Activated naive CD8-positive, alpha-beta T cell treated with anti-CD3 and anti-CD28 coated beads for 36 hours (primary cell): ENCODE measurements at regions not wholly inside any gene's neighbourhood (a gene's known extent, or its start where the extent isn't known, plus 50 kb on each side); places are given as distances from the start of the nearest gene placed in this dataset.

Source experiments
- DNase-seq: peaks from one replicate; pipeline ENCODE4 v3.0.0; 2021
- H3K27ac Mint-ChIP-seq: one replicate; pipeline ENCODE4 v1.8.0; 2022; ENCODE audit warnings: mild to moderate bottlenecking, moderate library complexity, mixed read lengths
- H3K27me3 Mint-ChIP-seq: one replicate; pipeline ENCODE4 v1.8.0; 2022; ENCODE audit warnings: mild to moderate bottlenecking, mixed read lengths
- H3K36me3 Mint-ChIP-seq: one replicate; pipeline ENCODE4 v1.8.0; 2021; ENCODE audit warnings: mild to moderate bottlenecking, mixed read lengths
- H3K4me1 Mint-ChIP-seq: one replicate; pipeline ENCODE4 v1.8.0; 2021; ENCODE audit warnings: mixed read lengths
- H3K4me3 Mint-ChIP-seq: one replicate; pipeline ENCODE4 v1.8.0; 2022; ENCODE audit warnings: mild to moderate bottlenecking, moderate library complexity, mixed read lengths
- H3K9me3 Mint-ChIP-seq: one replicate; pipeline ENCODE4 v1.8.0; 2022; ENCODE audit warnings: mixed read lengths

DNA sequence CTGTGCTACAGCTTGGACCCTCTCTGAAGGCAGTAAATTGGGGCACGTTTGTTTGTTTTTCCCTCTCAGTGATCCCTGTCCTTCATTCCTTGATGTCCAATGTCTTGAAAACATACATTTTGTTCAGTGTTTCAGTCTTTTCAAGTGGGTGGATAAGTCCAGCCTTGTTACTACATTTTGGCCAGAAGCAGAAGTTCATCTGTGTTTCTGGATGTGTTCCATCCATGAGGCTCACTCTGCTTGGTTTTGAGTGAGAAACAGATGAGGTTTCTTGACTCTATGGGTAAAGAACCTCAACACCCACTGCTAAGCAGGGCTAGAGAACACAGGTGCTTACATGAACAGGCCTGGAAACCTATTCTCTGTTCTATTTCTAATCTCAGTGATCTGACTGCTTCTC is 74.5 kb upstream of the RFX8 start:
- Mint-ChIP-seq H3K4me3 (no peak overlapping the region), H3K4me1 (peaks cover 14% of the 10 kb centered on the region), H3K27me3 (no peaks in the 10 kb centered on the region), H3K36me3 (no peaks in the 10 kb centered on the region), H3K9me3 (no peaks in the 10 kb centered on the region), H3K27ac (no peak overlapping the region)
- DNase-seq, result no peak

DNA sequence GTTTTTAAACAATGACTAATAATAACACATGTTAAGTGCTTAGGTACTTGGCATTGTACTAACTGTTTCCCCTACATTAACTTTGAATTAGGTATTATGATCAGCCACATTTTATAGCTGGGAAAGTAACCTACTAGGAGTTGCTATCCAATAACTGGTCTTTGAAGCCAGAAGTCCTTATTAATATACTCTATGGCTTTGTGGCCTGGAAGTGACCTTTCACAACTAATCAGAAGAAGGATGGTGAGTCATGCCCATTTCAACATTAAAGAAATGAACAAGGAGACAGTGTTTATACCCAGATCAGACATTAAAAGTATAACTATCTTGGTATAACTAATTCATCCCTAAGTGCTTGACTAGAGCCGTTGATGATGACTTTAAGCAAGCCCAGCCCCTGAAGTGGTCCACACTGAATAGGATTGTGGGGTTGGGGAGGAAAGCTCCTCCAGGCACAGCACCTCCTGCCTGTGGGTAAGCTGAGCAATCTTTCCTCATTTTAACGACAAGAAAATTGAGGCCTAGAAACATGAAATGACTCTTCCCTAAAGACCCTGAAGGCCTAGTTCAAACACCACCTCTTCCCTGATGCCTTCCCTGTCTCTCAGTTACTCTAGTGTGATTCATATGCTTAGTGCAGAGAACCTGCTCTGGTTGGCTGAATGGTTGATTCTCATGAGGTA is 71.6 kb upstream of the RFX8 start:
- Mint-ChIP-seq H3K36me3 (no peaks in the 10 kb centered on the region), H3K4me1 (peaks cover 7% of the 10 kb centered on the region), H3K27ac (no peak overlapping the region), H3K27me3 (no peaks in the 10 kb centered on the region), H3K4me3 (no peak overlapping the region), H3K9me3 (peaks cover 4% of the 10 kb centered on the region)
- no peak for DNase-seq

DNA sequence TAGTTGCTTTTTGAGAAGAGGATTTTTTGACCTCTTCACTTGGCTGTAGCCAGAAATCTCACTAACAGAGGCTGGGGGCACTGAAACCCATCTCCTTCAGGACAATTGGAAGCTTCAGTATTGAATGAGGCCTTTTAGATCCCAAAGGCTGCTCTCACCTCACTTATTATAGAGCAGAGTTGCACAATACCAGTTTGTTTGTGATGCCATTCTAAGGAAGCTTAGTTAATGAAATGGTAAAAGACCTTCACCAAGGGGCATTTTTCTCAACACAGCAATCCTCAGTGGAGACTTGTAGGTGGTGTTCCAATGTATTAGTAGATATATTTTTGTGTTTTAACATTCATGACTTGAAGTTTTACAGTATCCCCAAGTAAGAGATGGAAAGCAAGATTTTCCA is 71.0 kb upstream of the RFX8 start:
- Mint-ChIP-seq H3K27ac (no peak overlapping the region), H3K4me1 (peaks cover 2% of the 10 kb centered on the region), H3K9me3 (peaks cover 4% of the 10 kb centered on the region)

DNA sequence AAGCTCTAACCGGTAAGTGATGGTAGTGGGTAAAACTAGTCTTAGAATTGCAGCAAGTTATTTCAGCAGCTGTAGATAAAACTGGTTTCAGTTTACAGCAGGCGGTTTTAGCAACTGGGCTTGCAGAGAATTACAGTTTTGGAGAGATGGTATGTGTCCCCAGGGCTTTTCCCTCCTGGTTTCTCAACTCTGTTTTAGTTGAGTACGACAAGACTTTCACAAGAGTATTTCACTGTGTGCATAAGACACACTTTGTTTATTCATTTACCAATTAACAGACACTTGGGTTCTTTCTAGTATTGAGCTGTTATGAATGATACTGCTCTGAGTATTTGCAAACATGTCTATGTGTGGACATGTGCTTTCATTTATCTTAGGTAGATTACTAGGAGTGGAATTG is 65.6 kb upstream of the RFX8 start:
- peaks cover 4% of the 10 kb centered on the region for H3K9me3 Mint-ChIP-seq
- H3K27me3 Mint-ChIP-seq, result no peaks in the 10 kb centered on the region
- H3K36me3 Mint-ChIP-seq, result no peaks in the 10 kb centered on the region
- no peak overlapping the region for H3K27ac Mint-ChIP-seq
- no peak for DNase-seq
- no peaks in the 10 kb centered on the region for H3K4me1 Mint-ChIP-seq
- H3K4me3 Mint-ChIP-seq, result no peak overlapping the region

More for the DNA sequence above, 71.0 kb upstream of the RFX8 start:
- H3K4me3 Mint-ChIP-seq, result no peak overlapping the region
- H3K36me3 Mint-ChIP-seq, result no peaks in the 10 kb centered on the region
- DNase-seq, result no peak
- no peaks in the 10 kb centered on the region for H3K27me3 Mint-ChIP-seq

DNA sequence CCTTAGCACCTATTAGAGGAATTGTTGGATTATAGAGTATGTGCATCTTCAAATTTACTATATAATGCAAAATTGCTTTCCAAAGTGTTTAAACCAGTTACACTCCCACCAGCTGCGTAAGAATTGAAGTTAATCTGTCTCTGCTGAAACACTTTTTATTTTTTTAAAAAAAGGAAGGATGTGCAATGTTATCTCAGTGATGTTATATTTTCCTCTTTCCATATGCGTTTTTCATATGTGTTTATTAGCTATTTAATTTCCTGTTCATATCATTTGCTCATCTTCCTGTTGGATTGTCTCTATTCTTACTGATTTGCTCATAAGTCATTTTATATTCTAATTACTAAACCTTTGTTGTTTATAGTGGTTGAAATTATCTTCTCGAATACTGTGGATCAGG is 63.2 kb upstream of the RFX8 start:
- no peak for DNase-seq
- H3K27ac Mint-ChIP-seq, result no peak overlapping the region
- H3K9me3 Mint-ChIP-seq, result no peaks in the 10 kb centered on the region
- H3K27me3 Mint-ChIP-seq, result no peaks in the 10 kb centered on the region
- H3K4me3 Mint-ChIP-seq, result no peak overlapping the region
- H3K36me3 Mint-ChIP-seq, result no peaks in the 10 kb centered on the region
- H3K4me1 Mint-ChIP-seq, result no peaks in the 10 kb centered on the region

DNA sequence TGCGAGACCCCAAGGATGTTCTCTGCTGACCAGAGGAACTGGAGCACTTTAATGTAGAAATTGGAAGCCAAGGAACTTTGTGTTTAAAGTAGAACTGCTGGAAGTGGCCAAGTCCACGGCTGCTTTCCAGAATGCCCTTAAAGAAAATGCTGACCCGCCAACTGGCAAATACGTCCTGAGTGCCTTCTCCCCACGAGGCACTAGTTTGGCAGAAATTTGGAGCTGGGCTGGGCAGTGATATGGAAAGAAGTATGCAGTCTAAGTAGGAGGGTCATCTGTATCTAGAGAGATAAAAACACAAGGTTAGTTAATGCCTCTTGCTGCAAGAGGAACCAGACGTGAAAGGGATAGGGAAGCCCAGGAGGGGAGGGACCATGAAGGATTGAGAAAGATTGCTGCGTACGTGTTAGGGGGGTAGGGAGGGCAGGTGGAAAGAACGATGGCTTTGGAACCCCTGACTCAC is 59.3 kb upstream of the RFX8 start:
- no peaks in the 10 kb centered on the region for H3K9me3 Mint-ChIP-seq
- no peaks in the 10 kb centered on the region for H3K4me1 Mint-ChIP-seq
- H3K27ac Mint-ChIP-seq, result no peak overlapping the region
- H3K4me3 Mint-ChIP-seq, result no peak overlapping the region
- no peak for DNase-seq
- H3K36me3 Mint-ChIP-seq, result no peaks in the 10 kb centered on the region
- H3K27me3 Mint-ChIP-seq, result no peaks in the 10 kb centered on the region

DNA sequence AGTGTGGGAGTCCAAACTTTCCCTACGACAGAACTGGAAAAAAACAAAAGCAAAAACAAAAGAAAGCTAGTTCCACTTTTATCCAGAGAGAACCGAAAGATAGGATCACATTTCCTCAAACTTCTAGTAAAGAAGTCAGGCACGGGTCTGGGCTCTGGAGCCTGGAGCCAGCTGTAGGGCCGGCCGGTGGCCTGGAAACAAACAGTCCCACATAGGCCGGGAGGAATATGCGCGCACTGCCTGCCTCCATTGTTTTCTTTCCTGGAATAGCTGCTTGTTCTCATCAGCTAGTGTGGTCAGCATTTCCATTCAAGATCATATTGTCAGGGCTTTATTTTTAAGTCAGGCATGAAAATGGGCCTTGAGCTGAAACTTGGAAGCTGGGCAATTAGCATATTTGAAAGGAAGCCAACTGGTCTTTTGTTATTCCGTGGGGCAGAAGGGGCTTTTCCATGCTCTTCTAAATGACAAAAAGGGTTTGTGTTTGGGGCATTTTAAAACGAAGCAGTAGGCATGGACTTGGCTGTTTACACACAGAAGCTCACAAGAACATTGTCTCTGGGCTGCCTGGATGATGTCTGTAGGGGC is 58.7 kb upstream of the RFX8 start:
- no peaks in the 10 kb centered on the region for H3K27me3 Mint-ChIP-seq
- no peak overlapping the region for H3K27ac Mint-ChIP-seq
- no peaks in the 10 kb centered on the region for H3K36me3 Mint-ChIP-seq
- no peaks in the 10 kb centered on the region for H3K9me3 Mint-ChIP-seq
- DNase-seq, result no peak
- H3K4me1 Mint-ChIP-seq, result no peaks in the 10 kb centered on the region
- H3K4me3 Mint-ChIP-seq, result no peak overlapping the region

DNA sequence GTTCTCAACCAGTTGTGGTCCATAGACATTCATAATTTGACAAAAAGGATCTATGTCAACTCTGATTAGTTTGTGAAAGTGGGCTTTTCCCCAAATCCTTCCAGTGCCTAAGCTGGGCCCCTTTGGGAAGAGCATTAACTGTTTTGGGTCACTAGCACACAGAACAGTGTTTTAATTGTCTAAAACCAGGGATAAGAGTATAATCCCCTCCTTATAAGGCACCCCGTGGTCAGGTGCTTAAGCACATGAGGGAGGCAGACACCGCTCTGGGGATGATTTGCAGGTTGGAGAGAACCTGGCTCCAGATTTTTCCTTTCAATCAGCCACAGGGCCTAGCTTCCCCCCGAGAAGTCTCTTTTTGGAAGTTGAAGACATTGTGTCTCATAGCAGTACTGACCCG is 53.6 kb upstream of the RFX8 start:
- peaks cover 2% of the 10 kb centered on the region for H3K9me3 Mint-ChIP-seq
- H3K4me1 Mint-ChIP-seq, result no peaks in the 10 kb centered on the region
- no peaks in the 10 kb centered on the region for H3K36me3 Mint-ChIP-seq
- no peak for DNase-seq
- H3K27ac Mint-ChIP-seq, result no peak overlapping the region
- no peak overlapping the region for H3K4me3 Mint-ChIP-seq
- no peaks in the 10 kb centered on the region for H3K27me3 Mint-ChIP-seq

DNA sequence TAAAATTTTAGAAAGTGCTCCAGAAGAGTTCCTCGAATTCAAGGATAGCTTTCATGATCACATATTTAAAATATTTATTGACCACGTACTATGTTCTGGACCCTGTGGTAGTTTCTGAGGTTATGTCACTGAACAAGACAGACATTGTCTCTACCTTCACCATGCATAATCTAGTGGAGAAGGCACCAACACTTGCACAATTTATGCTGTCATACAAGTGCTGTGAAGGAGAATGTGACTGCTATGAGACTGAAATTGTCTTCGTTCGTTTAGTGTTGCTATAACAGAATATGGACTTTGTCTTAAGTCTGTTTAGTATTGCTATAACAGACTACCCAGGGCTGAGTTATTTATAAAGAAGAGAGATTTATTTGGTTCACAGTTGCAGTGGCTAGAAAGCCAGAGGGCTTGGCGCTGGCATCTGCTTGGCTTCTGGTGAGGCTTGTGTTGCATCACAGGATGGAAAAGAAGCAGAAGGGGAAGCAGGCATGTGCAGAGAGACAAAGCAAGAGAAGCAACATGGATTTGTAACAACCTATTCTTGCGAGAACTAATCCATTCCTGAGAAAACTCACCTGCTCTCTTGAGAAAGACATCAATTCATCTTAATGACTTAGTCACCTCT is 50.0 kb upstream of the RFX8 start:
- DNase-seq, result no peak
- H3K4me3 Mint-ChIP-seq, result no peak overlapping the region
- H3K27me3 Mint-ChIP-seq, result no peaks in the 10 kb centered on the region
- no peak overlapping the region for H3K27ac Mint-ChIP-seq
- H3K9me3 Mint-ChIP-seq, result peaks cover 2% of the 10 kb centered on the region
- no peaks in the 10 kb centered on the region for H3K36me3 Mint-ChIP-seq
- H3K4me1 Mint-ChIP-seq, result peaks cover 5% of the 10 kb centered on the region
